ENCODE measurements at regions not wholly inside any gene's neighbourhood (a gene's known extent, or its start where the extent isn't known, plus 50 kb on each side); places are given as distances from the start of the nearest gene placed in this dataset.

- H3K4me3 ChIP-seq (ENCODE audit: low read length in 2 of 2) = no peak overlapping the region
- no peak overlapping the region for H3K9ac ChIP-seq (ENCODE audit: low read length in 2 of 2)
- no peak overlapping the region for H3K27ac ChIP-seq (ENCODE audit: low read length)
- H3K27me3 ChIP-seq (ENCODE audit: control insufficient read depth in 1 of 2, insufficient read depth in 2 of 2, low read length in 2 of 2) = no peaks in the 10 kb centered on the region
- no peaks in the 10 kb centered on the region for H3K36me3 ChIP-seq (ENCODE audit: control insufficient read depth in 2 of 2, insufficient read depth in 2 of 2, low read length in 2 of 2)
- H3K4me1 ChIP-seq (ENCODE audit: control insufficient read depth, insufficient read depth, low read length) = no peaks in the 10 kb centered on the region
- no peaks in the 10 kb centered on the region for H3K9me3 ChIP-seq (ENCODE audit: control insufficient read depth in 2 of 2, low read length in 2 of 2)
Observed at GRCh38 chr7:124403112-124403511, 362.5 kb downstream of the GPR37 start.

GRCh38 chr7:124399941-124400340 lies 365.7 kb downstream of the GPR37 start:
- Histone ChIP-seq H3K36me3 (ENCODE audit: control insufficient read depth in 2 of 2, insufficient read depth in 2 of 2, low read length in 2 of 2) (no peaks in the 10 kb centered on the region), H3K27ac (ENCODE audit: low read length) (no peak overlapping the region), H3K4me1 (ENCODE audit: control insufficient read depth, insufficient read depth, low read length) (no peaks in the 10 kb centered on the region), H3K9ac (ENCODE audit: low read length in 2 of 2) (no peak overlapping the region), H3K27me3 (ENCODE audit: control insufficient read depth in 1 of 2, insufficient read depth in 2 of 2, low read length in 2 of 2) (no peaks in the 10 kb centered on the region), H3K4me3 (ENCODE audit: low read length in 2 of 2) (no peak overlapping the region), H3K9me3 (ENCODE audit: control insufficient read depth in 2 of 2, low read length in 2 of 2) (no peaks in the 10 kb centered on the region)

DNA sequence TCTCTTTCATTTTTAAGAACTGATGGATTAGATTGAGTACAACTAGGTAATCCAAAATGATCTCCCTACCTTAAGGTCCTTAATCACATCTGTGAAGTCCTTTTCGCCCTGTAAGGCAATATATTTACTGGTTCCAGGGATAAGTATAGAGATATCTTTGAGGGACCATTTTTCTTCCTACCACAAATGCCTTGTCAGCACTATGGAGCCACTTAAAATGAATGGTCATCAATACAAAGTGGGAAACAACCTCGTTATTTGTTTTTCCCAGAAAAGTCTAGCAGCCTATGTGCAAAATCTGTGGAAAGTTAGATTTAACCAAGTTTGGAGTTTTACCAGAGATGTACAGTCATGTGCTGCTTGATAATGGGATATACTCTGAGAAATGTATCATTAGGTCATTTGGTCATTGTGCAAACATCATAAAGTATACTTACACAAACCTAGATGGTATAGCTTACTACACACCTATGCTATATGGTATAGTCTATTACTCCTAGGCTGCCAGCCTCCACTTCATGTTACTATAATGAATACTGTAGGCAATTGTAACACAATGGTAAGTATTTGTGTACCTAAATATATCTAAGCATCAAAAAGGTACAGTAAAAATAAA lies 366.2 kb upstream of the TMEM229A start:
- no peak overlapping the region for H3K4me3 ChIP-seq (ENCODE audit: low read length in 2 of 2)
- no peak overlapping the region for H3K27ac ChIP-seq (ENCODE audit: low read length)
- no peaks in the 10 kb centered on the region for H3K9me3 ChIP-seq (ENCODE audit: control insufficient read depth in 2 of 2, low read length in 2 of 2)

DNA sequence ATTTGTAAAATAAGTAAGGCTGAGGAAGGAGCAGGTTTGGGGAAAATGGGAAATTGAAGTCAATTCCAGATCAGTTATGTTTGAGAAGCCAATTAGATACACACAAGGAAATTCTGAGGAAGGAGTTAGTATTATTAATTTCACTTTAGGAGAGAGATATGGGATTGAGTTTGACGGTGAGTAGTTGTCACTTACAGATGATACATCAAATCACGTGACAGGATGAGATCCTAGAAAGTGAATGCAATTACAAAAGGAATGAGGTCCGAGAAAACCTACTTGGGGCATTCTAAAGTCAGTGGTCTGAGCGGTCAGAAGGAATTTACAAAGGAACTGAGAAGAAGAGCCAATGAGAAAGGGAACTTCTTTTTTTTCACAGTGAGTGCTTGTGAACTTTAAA lies 364.3 kb upstream of the TMEM229A start:
- Histone ChIP-seq H3K4me1 (ENCODE audit: control insufficient read depth, insufficient read depth, low read length) (no peaks in the 10 kb centered on the region), H3K27ac (ENCODE audit: low read length) (no peak overlapping the region), H3K36me3 (ENCODE audit: control insufficient read depth in 2 of 2, insufficient read depth in 2 of 2, low read length in 2 of 2) (no peaks in the 10 kb centered on the region), H3K4me3 (ENCODE audit: low read length in 2 of 2) (no peak overlapping the region), H3K9me3 (ENCODE audit: control insufficient read depth in 2 of 2, low read length in 2 of 2) (no peaks in the 10 kb centered on the region), H3K9ac (ENCODE audit: low read length in 2 of 2) (no peak overlapping the region), H3K27me3 (ENCODE audit: control insufficient read depth in 1 of 2, insufficient read depth in 2 of 2, low read length in 2 of 2) (no peaks in the 10 kb centered on the region)

More for the DNA sequence above, 366.2 kb upstream of the TMEM229A start:
- Histone ChIP-seq H3K9ac (ENCODE audit: low read length in 2 of 2) (no peak overlapping the region), H3K36me3 (ENCODE audit: control insufficient read depth in 2 of 2, insufficient read depth in 2 of 2, low read length in 2 of 2) (no peaks in the 10 kb centered on the region), H3K4me1 (ENCODE audit: control insufficient read depth, insufficient read depth, low read length) (no peaks in the 10 kb centered on the region), H3K27me3 (ENCODE audit: control insufficient read depth in 1 of 2, insufficient read depth in 2 of 2, low read length in 2 of 2) (no peaks in the 10 kb centered on the region)

DNA sequence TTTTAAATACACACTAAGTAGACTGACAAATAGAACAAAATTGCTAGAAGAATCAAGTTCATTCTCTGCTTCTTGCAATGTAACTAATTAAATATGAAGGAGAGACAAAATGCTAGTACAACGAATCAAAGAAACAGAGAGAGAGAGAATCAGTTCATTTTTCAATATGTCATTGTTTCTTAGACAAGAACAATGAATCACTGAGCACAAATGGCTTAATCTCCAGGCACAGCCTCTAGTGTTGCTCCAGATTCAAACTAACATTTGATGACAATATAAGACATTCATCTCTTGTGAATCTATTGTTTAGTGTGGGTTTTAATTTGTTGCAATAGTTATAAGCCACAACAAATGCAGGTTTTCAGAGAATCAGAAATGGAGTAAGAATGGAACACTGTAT lies 357.4 kb upstream of the TMEM229A start:
- Histone ChIP-seq H3K9me3 (ENCODE audit: control insufficient read depth in 2 of 2, low read length in 2 of 2) (no peaks in the 10 kb centered on the region), H3K27ac (ENCODE audit: low read length) (no peak overlapping the region), H3K36me3 (ENCODE audit: control insufficient read depth in 2 of 2, insufficient read depth in 2 of 2, low read length in 2 of 2) (no peaks in the 10 kb centered on the region), H3K4me1 (ENCODE audit: control insufficient read depth, insufficient read depth, low read length) (no peaks in the 10 kb centered on the region), H3K27me3 (ENCODE audit: control insufficient read depth in 1 of 2, insufficient read depth in 2 of 2, low read length in 2 of 2) (no peaks in the 10 kb centered on the region), H3K4me3 (ENCODE audit: low read length in 2 of 2) (no peak overlapping the region), H3K9ac (ENCODE audit: low read length in 2 of 2) (no peak overlapping the region)

DNA sequence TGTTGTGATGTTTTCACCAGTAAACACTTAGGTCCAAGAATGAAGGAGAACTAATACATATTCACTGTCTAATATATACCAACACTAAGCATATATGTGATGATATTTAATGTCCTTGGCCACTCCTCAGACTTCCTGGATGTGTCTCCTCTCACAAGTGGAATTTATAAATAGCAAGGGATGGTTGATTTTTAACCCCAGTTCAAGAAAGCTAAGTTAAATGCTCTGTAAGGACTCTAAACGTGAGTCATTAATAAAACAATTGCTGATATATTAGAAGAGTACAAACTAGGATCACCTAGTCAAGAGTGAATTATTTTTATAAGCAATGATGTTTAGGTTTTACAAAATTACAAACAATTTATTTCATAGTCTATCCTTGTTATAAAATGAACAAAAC lies 355.9 kb upstream of the TMEM229A start:
- no peak overlapping the region for H3K9ac ChIP-seq (ENCODE audit: low read length in 2 of 2)
- H3K9me3 ChIP-seq (ENCODE audit: control insufficient read depth in 2 of 2, low read length in 2 of 2) = no peaks in the 10 kb centered on the region
- no peak overlapping the region for H3K27ac ChIP-seq (ENCODE audit: low read length)
- H3K4me1 ChIP-seq (ENCODE audit: control insufficient read depth, insufficient read depth, low read length) = no peaks in the 10 kb centered on the region
- no peaks in the 10 kb centered on the region for H3K27me3 ChIP-seq (ENCODE audit: control insufficient read depth in 1 of 2, insufficient read depth in 2 of 2, low read length in 2 of 2)
- H3K36me3 ChIP-seq (ENCODE audit: control insufficient read depth in 2 of 2, insufficient read depth in 2 of 2, low read length in 2 of 2) = no peaks in the 10 kb centered on the region
- no peak overlapping the region for H3K4me3 ChIP-seq (ENCODE audit: low read length in 2 of 2)

- no peaks in the 10 kb centered on the region for H3K4me1 ChIP-seq (ENCODE audit: control insufficient read depth, insufficient read depth, low read length)
- no peaks in the 10 kb centered on the region for H3K36me3 ChIP-seq (ENCODE audit: control insufficient read depth in 2 of 2, insufficient read depth in 2 of 2, low read length in 2 of 2)
- H3K9ac ChIP-seq (ENCODE audit: low read length in 2 of 2) = no peak overlapping the region
- H3K4me3 ChIP-seq (ENCODE audit: low read length in 2 of 2) = no peak overlapping the region
- H3K27me3 ChIP-seq (ENCODE audit: control insufficient read depth in 1 of 2, insufficient read depth in 2 of 2, low read length in 2 of 2) = no peaks in the 10 kb centered on the region
- no peak overlapping the region for H3K27ac ChIP-seq (ENCODE audit: low read length)
- no peaks in the 10 kb centered on the region for H3K9me3 ChIP-seq (ENCODE audit: control insufficient read depth in 2 of 2, low read length in 2 of 2)
Observed at GRCh38 chr7:124387056-124387455, 354.2 kb upstream of the TMEM229A start.

DNA sequence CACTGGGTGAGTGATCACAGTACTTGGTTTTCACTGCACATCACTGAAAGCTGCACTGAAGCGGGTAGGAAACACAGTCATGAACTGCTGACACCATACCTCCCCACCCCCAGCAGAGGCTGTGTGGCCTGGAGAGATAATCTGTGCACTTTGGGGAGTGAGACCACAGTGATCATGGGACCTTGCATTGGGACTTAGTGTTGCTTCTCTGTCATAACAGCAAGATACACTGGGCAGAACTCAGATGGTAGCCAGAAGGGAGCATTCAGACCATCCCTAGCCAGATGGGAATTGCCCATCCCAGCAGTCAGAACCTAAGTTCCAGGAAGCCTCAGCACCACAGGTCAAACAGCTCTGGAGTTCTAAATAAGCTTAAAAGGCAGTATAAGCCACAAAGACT lies 346.4 kb upstream of the TMEM229A start:
- Histone ChIP-seq H3K4me3 (ENCODE audit: low read length in 2 of 2) (no peak overlapping the region), H3K9ac (ENCODE audit: low read length in 2 of 2) (no peak overlapping the region), H3K4me1 (ENCODE audit: control insufficient read depth, insufficient read depth, low read length) (no peaks in the 10 kb centered on the region), H3K27me3 (ENCODE audit: control insufficient read depth in 1 of 2, insufficient read depth in 2 of 2, low read length in 2 of 2) (no peaks in the 10 kb centered on the region), H3K9me3 (ENCODE audit: control insufficient read depth in 2 of 2, low read length in 2 of 2) (peaks cover 0 to 3% of the 10 kb centered on the region in 2 donors), H3K27ac (ENCODE audit: low read length) (no peak overlapping the region), H3K36me3 (ENCODE audit: control insufficient read depth in 2 of 2, insufficient read depth in 2 of 2, low read length in 2 of 2) (no peaks in the 10 kb centered on the region)

DNA sequence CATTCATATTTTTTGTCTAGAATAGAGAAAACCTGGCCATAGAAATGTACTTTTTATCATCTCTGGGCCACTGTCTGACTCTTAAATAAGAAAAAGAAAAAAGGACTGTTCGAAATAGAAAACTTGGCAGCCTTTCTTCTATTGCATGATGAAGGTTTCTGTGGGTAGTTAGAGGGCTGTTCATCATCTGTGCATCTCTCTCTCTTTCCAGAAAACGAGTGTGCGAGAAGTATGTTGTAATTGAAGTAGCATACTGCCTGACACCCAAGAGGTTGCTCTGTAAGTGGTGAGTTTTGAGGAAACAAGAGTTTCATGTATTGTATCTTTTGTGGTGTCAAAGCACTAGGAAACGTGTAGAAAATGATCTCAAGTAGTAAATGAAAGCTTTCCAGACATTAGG lies 343.2 kb upstream of the TMEM229A start:
- Histone ChIP-seq H3K9me3 (ENCODE audit: control insufficient read depth in 2 of 2, low read length in 2 of 2) (peaks cover 0 to 3% of the 10 kb centered on the region in 2 donors), H3K9ac (ENCODE audit: low read length in 2 of 2) (no peak overlapping the region), H3K4me1 (ENCODE audit: control insufficient read depth, insufficient read depth, low read length) (no peaks in the 10 kb centered on the region), H3K4me3 (ENCODE audit: low read length in 2 of 2) (no peak overlapping the region), H3K27ac (ENCODE audit: low read length) (no peak overlapping the region), H3K27me3 (ENCODE audit: control insufficient read depth in 1 of 2, insufficient read depth in 2 of 2, low read length in 2 of 2) (no peaks in the 10 kb centered on the region), H3K36me3 (ENCODE audit: control insufficient read depth in 2 of 2, insufficient read depth in 2 of 2, low read length in 2 of 2) (no peaks in the 10 kb centered on the region)

DNA sequence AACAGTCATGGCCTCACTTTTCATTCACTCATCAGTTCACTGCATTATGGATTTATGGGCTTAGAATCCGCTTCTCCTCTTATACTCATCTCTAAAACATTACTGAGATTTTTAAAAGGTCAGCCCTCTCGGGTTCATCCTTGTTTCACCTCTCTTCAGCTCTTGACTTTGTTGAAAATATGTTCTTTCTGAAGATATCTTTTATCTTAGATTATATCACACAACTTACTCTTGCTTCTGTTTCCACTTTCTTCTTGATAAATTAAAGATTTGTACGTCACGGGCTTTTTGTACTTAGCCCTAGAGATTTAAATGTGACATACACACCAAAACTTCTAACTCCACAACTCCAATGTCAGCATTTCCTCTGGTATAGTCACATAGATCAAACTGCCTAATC lies 342.5 kb upstream of the TMEM229A start:
- no peaks in the 10 kb centered on the region for H3K9me3 ChIP-seq (ENCODE audit: control insufficient read depth in 2 of 2, low read length in 2 of 2)
- no peaks in the 10 kb centered on the region for H3K27me3 ChIP-seq (ENCODE audit: control insufficient read depth in 1 of 2, insufficient read depth in 2 of 2, low read length in 2 of 2)
- no peak overlapping the region for H3K27ac ChIP-seq (ENCODE audit: low read length)
- H3K4me1 ChIP-seq (ENCODE audit: control insufficient read depth, insufficient read depth, low read length) = no peaks in the 10 kb centered on the region
- H3K36me3 ChIP-seq (ENCODE audit: control insufficient read depth in 2 of 2, insufficient read depth in 2 of 2, low read length in 2 of 2) = no peaks in the 10 kb centered on the region
- H3K4me3 ChIP-seq (ENCODE audit: low read length in 2 of 2) = no peak overlapping the region
- no peak overlapping the region for H3K9ac ChIP-seq (ENCODE audit: low read length in 2 of 2)

DNA sequence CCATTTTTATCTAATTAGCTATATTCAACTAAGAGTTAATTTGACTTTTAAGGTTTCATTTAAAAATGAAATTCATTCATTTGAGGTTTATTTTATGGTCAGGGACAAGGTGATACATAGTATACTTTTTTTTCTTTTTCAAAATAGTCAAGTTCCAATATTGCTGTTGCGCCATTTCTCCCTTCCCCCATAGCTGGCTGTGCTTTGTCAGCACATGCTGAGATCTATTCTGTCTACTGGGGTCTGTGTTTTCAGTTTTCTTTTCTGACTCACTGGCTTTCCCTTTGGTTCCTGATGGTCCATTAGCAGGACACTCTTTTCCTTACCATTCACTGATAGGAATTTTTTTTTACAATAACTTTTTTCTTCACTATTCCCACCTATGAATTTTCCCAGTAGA lies 336.4 kb upstream of the TMEM229A start:
- H3K9ac ChIP-seq (ENCODE audit: low read length in 2 of 2) = no peak overlapping the region
- no peaks in the 10 kb centered on the region for H3K4me1 ChIP-seq (ENCODE audit: control insufficient read depth, insufficient read depth, low read length)
- H3K27me3 ChIP-seq (ENCODE audit: control insufficient read depth in 1 of 2, insufficient read depth in 2 of 2, low read length in 2 of 2) = no peaks in the 10 kb centered on the region
- no peak overlapping the region for H3K4me3 ChIP-seq (ENCODE audit: low read length in 2 of 2)
- H3K36me3 ChIP-seq (ENCODE audit: control insufficient read depth in 2 of 2, insufficient read depth in 2 of 2, low read length in 2 of 2) = no peaks in the 10 kb centered on the region
- H3K27ac ChIP-seq (ENCODE audit: low read length) = no peak overlapping the region
- no peaks in the 10 kb centered on the region for H3K9me3 ChIP-seq (ENCODE audit: control insufficient read depth in 2 of 2, low read length in 2 of 2)

All from stomach smooth muscle (tissue), 2 donors.